Tibial nerve (tissue), 4 donors: ENCODE measurements at regions not wholly inside any gene's neighbourhood (a gene's known extent, or its start where the extent isn't known, plus 50 kb on each side); places are given as distances from the start of the nearest gene placed in this dataset.

Source experiments
- DNase-seq, 2 donors: peaks; one replicate each; pipeline ENCODE4 v3.0.0-alpha.2; 2019; ENCODE audit warnings: low spot score in 2 of 2
- H3K27ac ChIP-seq, 4 donors: fragments of 200-600 bp; sonication (generic) in 3 of 4; one replicate each; pipeline ENCODE4 v1.5.1; 2017 to 2019; ENCODE audit warnings: mild to moderate bottlenecking in 1 of 4
- H3K27me3 ChIP-seq, 2 donors: fragments of 200-600 bp; sonication (generic) in 1 of 2; one replicate each; pipeline versions ENCODE4 v1.5.1 to v1.6.0; 2017 to 2019
- H3K36me3 ChIP-seq, 3 donors: fragments of 200-600 bp; sonication (generic); one replicate each; pipeline ENCODE4 v1.5.1; 2018 to 2019
- H3K4me1 ChIP-seq, 4 donors: fragments of 200-600 bp; sonication (generic) in 3 of 4; one replicate each; pipeline ENCODE4 v1.5.1; 2017 to 2019
- H3K4me3 ChIP-seq, 4 donors: fragments of 200-600 bp; sonication (generic) in 3 of 4; one replicate each; pipeline ENCODE4 v1.5.1; 2017 to 2019; ENCODE audit warnings: mild to moderate bottlenecking in 1 of 4, moderate library complexity in 1 of 4
- H3K9me3 ChIP-seq, 4 donors: fragments of 200-600 bp; sonication (generic) in 3 of 4; one replicate each; pipeline ENCODE4 v1.5.1; 2017 to 2019
- EP300 ChIP-seq, 2 donors: sonication (generic); formaldehyde crosslinking; IDR thresholded peaks; one replicate each; pipeline ENCODE4 v1.6.1; 2017; ENCODE audit warnings: antibody characterized with exemption in 2 of 2, mild to moderate bottlenecking in 1 of 2
- POLR2A ChIP-seq, 2 donors: fragments of 450-650 bp; IDR thresholded peaks; one replicate each; pipeline ENCODE4 v1.6.1; 2017; ENCODE audit warnings: antibody characterized with exemption in 2 of 2, mild to moderate bottlenecking in 2 of 2, moderate library complexity in 2 of 2
- WGBS, 2 donors: methylation state at CpG; one replicate each; pipeline ENCODE4 v1.1.5; 2018; 5-methylcytosine and 5-hydroxymethylcytosine counted together
- TF ChIP-seq, protein P1 (sequence below), 5 experiments: fragments of 200-600 bp in 3 of 5; fragments of 450-650 bp in 2 of 5; sonication (generic) in 3 of 5; IDR thresholded peaks; one replicate each; pipeline ENCODE4 v1.5.1; 2016 to 2019; ENCODE audit warnings: antibody characterized with exemption in 5 of 5, mild to moderate bottlenecking in 3 of 5, moderate library complexity in 2 of 5

DNA sequence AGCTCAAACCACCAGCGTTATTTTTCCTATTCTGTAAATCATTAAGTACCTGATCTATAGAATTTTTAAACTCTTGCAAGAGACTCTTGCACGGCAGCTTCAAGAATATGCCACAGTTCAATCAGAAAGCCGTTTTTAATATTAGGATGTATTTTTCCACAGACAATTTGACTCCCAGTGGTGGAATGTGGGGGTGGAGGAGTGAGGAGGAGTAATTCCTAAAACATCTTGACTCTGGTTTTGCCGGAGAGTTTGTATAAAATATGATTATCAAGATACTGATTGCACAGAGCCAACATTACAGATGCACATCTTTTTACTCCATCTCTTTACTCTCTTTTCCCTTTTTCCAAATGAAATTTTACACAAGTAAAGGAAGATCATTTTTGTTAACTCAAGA, 288.3 kb downstream of the ENC1 start:
- 55 to 58% methylated on average over 4 of the region's 4 CpGs for WGBS, 2 donors
- no peak for TF ChIP-seq POLR2A (IDR thresholded peaks at IDR 0.05)
- TF ChIP-seq, protein P1, sequence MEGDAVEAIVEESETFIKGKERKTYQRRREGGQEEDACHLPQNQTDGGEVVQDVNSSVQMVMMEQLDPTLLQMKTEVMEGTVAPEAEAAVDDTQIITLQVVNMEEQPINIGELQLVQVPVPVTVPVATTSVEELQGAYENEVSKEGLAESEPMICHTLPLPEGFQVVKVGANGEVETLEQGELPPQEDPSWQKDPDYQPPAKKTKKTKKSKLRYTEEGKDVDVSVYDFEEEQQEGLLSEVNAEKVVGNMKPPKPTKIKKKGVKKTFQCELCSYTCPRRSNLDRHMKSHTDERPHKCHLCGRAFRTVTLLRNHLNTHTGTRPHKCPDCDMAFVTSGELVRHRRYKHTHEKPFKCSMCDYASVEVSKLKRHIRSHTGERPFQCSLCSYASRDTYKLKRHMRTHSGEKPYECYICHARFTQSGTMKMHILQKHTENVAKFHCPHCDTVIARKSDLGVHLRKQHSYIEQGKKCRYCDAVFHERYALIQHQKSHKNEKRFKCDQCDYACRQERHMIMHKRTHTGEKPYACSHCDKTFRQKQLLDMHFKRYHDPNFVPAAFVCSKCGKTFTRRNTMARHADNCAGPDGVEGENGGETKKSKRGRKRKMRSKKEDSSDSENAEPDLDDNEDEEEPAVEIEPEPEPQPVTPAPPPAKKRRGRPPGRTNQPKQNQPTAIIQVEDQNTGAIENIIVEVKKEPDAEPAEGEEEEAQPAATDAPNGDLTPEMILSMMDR (IDR thresholded peaks at IDR 0.05): no peak
- TF ChIP-seq EP300 (IDR thresholded peaks at IDR 0.05): no peak
- DNase-seq: no peak
- no peaks in the 10 kb centered on the region for H3K36me3 ChIP-seq
- H3K9me3 ChIP-seq: peaks cover 0 to 7% (median 0%) of the 10 kb centered on the region in 4 donors
- H3K4me1 ChIP-seq: no peaks in the 10 kb centered on the region
- H3K4me3 ChIP-seq: no peak overlapping the region
- no peak overlapping the region for H3K27ac ChIP-seq
- no peaks in the 10 kb centered on the region for H3K27me3 ChIP-seq

- DNase-seq: no peak
- WGBS, 2 donors: 74 to 76% methylated on average over 5 of the region's 5 CpGs
- no peak for TF ChIP-seq EP300 (IDR thresholded peaks at IDR 0.05)
- TF ChIP-seq POLR2A (IDR thresholded peaks at IDR 0.05): no peak
- TF ChIP-seq, protein P1 (IDR thresholded peaks at IDR 0.05): no peak
- no peaks in the 10 kb centered on the region for H3K27me3 ChIP-seq
- no peak overlapping the region for H3K27ac ChIP-seq
- H3K36me3 ChIP-seq: no peaks in the 10 kb centered on the region
- H3K9me3 ChIP-seq: no peaks in the 10 kb centered on the region
- no peaks in the 10 kb centered on the region for H3K4me1 ChIP-seq
- H3K4me3 ChIP-seq: no peak overlapping the region
Observed at GRCh38 chr5:74342948-74343682, 297.4 kb downstream of the ENC1 start.

DNA sequence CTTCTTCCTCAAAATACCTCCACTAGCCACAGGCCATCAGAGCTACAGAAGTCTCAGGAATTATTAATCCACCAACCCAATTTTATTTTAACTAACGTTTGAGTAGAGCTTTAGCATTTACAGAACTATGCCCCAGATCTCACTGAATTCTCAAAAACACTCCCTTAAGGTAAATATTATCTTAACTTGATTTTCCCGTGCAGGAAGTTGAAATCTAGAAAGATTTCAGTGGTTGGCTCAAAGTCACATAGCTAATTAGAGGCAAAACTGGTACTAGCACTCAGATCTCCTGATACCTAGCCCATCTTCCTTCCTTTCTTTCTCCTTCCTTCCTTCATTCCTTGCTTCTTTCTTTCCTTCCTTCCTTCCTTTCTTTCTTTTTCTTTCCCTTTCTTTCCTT, 298.3 kb downstream of the ENC1 start:
- WGBS, 2 donors: 47 to 64% methylated on average over 2 of the region's 2 CpGs
- Histone ChIP-seq H3K27me3 (no peaks in the 10 kb centered on the region), H3K4me3 (no peak overlapping the region), H3K9me3 (peaks cover 0 to 3% (median 0%) of the 10 kb centered on the region in 4 donors), H3K4me1 (peaks cover 0 to 3% (median 0%) of the 10 kb centered on the region in 4 donors), H3K27ac (no peak overlapping the region), H3K36me3 (no peaks in the 10 kb centered on the region)
- no peak for DNase-seq
- no peak for TF ChIP-seq EP300 (IDR thresholded peaks at IDR 0.05)
- TF ChIP-seq, protein P1 (IDR thresholded peaks at IDR 0.05): no peak
- no peak for TF ChIP-seq POLR2A (IDR thresholded peaks at IDR 0.05)

DNA sequence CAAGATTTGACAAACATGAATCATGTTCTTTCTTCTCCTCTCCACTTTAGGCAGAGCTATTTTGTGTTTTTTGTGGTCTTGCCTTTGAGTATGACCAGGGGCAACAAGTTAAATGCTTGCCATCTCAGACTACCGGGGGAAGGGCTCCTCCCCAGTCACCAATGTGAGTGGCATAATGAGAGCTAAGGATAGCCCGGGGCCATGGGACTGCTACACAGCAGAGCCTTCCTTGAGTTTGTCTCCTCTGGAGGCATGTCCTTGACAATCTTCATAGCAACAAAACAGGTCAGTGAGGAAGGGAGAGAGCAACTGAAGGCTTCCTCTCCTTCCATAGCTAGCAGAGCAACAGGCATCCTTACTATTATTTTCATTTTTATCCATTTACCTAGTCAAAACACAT, 299.3 kb downstream of the ENC1 start:
- H3K27ac ChIP-seq: no peak overlapping the region
- no peaks in the 10 kb centered on the region for H3K36me3 ChIP-seq
- peaks cover 0 to 3% (median 0%) of the 10 kb centered on the region in 4 donors for H3K9me3 ChIP-seq
- 67 to 71% methylated on average over 2 of the region's 2 CpGs for WGBS, 2 donors
- no peaks in the 10 kb centered on the region for H3K27me3 ChIP-seq
- H3K4me3 ChIP-seq: no peak overlapping the region
- DNase-seq: no peak
- H3K4me1 ChIP-seq: peaks cover 0 to 3% (median 0%) of the 10 kb centered on the region in 4 donors
- no peak for TF ChIP-seq EP300 (IDR thresholded peaks at IDR 0.05)
- TF ChIP-seq POLR2A (IDR thresholded peaks at IDR 0.05): no peak
- TF ChIP-seq, protein P1 (IDR thresholded peaks at IDR 0.05): no peak

DNA sequence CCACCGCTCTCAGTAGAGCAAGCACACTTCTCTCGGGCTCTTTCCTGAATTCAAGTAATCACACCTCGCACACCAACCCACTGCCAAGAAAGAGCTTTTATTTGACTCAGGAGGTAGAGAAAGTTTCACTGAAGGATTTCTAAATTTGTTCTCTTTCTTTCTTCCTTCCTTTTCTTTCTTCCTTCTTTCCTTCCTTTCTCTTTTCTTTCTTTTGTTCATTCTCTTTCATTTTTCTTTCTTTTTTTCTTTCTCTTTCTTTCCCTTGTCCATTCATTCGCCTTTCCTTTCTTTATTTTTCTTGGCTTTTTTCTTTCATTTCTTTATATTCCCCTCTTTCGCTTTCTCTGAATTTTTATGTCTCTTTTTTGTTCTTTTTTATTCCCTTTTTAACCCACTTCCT, 300.1 kb downstream of the ENC1 start:
- H3K4me1 ChIP-seq: peaks cover 0 to 3% (median 0%) of the 10 kb centered on the region in 4 donors
- H3K27ac ChIP-seq: no peak overlapping the region
- no peak for DNase-seq
- no peaks in the 10 kb centered on the region for H3K36me3 ChIP-seq
- TF ChIP-seq, protein P1 (IDR thresholded peaks at IDR 0.05): no peak
- TF ChIP-seq EP300 (IDR thresholded peaks at IDR 0.05) (no peak), POLR2A (IDR thresholded peaks at IDR 0.05) (no peak)
- H3K9me3 ChIP-seq: peaks cover 0 to 3% (median 0%) of the 10 kb centered on the region in 4 donors
- H3K27me3 ChIP-seq: no peaks in the 10 kb centered on the region
- no peak overlapping the region for H3K4me3 ChIP-seq
- WGBS, 2 donors: 85 to 91% methylated on average over 5 of the region's 5 CpGs
